ENCODE measurements at regions not wholly inside any gene's neighbourhood (a gene's known extent, or its start where the extent isn't known, plus 50 kb on each side); places are given as distances from the start of the nearest gene placed in this dataset.
A peak's percentile ranks its signal among the peaks of the same experiment; 100 is the strongest.

DNA sequence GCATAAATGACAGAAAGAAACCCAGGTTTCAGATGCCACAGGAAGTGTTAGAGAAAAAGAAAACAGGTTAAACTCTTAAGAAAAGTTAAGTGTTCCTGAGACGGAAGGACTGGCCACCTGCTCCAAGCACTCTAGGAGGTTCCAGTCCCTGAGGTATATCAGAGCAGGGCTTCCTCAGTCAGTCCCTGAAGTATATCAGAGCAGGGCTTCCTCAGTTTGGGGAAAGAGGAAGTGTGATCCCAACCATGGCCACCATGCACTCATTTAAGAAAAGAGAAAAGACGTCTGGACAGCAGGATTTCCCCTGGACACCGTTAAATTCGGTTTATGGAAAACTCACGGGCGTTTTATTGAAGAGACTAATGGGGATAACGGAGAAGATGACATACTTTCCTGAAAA lies 133.4 kb upstream of the PFKP start:
- Histone ChIP-seq H3K79me2 (ENCODE audit: low read depth) (no peaks in the 10 kb centered on the region), H3K4me3 (no peak overlapping the region), H3F3A (ENCODE audit: low read depth) (peaks cover 17% of the 10 kb centered on the region), H3K27ac (no peak overlapping the region), H3K4me1 (peaks cover 28% of the 10 kb centered on the region), H3K9me3 (ENCODE audit: low read depth) (no peaks in the 10 kb centered on the region), H2AFZ (replicated peaks) (no peak overlapping the region), H3K9ac (no peak overlapping the region), H3K27me3 (no peaks in the 10 kb centered on the region), H3K36me3 (no peaks in the 10 kb centered on the region), H4K20me1 (ENCODE audit: low read depth) (no peaks in the 10 kb centered on the region), H3K4me2 (no peak overlapping the region)
- TF ChIP-seq EZH2 (IDR thresholded peaks at IDR 0.05): no peak
- Mint-ChIP-seq H3K9me3 (no peaks in the 10 kb centered on the region), H3K27ac (peak overlapping the region; percentile 9), H3K4me3 (no peak overlapping the region), H3K4me1 (peaks cover 26% of the 10 kb centered on the region), H3K36me3 (no peaks in the 10 kb centered on the region), H3K27me3 (ENCODE audit: insufficient read depth, low read depth) (peaks cover 5% of the 10 kb centered on the region)
- DNase-seq (ENCODE audit: low spot score): no peak

DNA sequence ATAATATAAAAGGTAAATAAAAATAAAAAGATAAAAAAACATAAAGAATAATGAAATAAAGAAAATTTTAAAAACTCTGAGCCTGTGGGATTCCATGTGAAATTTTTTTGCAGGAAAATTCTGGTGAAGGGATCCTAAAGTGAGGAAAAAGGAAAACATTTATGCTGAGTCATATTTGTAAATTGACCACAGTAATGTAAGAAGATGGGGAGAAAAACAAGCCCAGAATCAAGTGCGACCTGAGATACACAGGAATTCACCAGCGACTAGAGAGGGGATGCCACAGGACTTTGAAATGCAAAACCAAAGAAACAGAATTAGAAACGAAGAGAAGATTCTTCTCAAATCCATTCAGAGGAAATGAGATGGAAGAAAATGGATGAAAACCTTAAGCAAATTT lies 133.8 kb upstream of the PFKP start:
- peaks cover 5% of the 10 kb centered on the region for H3K27me3 Mint-ChIP-seq (ENCODE audit: insufficient read depth, low read depth)

GRCh38 chr10:2933071-2933470 lies 134.3 kb upstream of the PFKP start:
- Histone ChIP-seq H3K9ac (no peak overlapping the region), H3K79me2 (ENCODE audit: low read depth) (no peaks in the 10 kb centered on the region), H3K4me2 (no peak overlapping the region), H3F3A (ENCODE audit: low read depth) (peaks cover 24% of the 10 kb centered on the region), H3K36me3 (no peaks in the 10 kb centered on the region), H2AFZ (replicated peaks) (no peak overlapping the region), H4K20me1 (ENCODE audit: low read depth) (no peaks in the 10 kb centered on the region), H3K4me1 (peaks cover 34% of the 10 kb centered on the region), H3K9me3 (ENCODE audit: low read depth) (no peaks in the 10 kb centered on the region), H3K4me3 (no peak overlapping the region), H3K27me3 (no peaks in the 10 kb centered on the region), H3K27ac (no peak overlapping the region)
- no peak overlapping the region for H3K27ac Mint-ChIP-seq
- H3K36me3 Mint-ChIP-seq: no peaks in the 10 kb centered on the region
- H3K27me3 Mint-ChIP-seq (ENCODE audit: insufficient read depth, low read depth): peaks cover 5% of the 10 kb centered on the region
- TF ChIP-seq CTCF (IDR thresholded peaks at IDR 0.05) (no peak), EZH2phosphoT487 (IDR thresholded peaks at IDR 0.05) (no peak), EZH2 (IDR thresholded peaks at IDR 0.05) (no peak)
- no peak overlapping the region for H3K4me3 Mint-ChIP-seq
- DNase-seq (ENCODE audit: low spot score): no peak
- peaks cover 35% of the 10 kb centered on the region for H3K4me1 Mint-ChIP-seq
- H3K9me3 Mint-ChIP-seq: no peaks in the 10 kb centered on the region

More for the DNA sequence above, 133.8 kb upstream of the PFKP start:
- no peaks in the 10 kb centered on the region for H3K36me3 ChIP-seq
- H3K4me3 ChIP-seq: no peak overlapping the region
- H3K4me1 ChIP-seq: peaks cover 32% of the 10 kb centered on the region
- no peaks in the 10 kb centered on the region for H3K9me3 Mint-ChIP-seq
- no peak overlapping the region for H3K27ac Mint-ChIP-seq
- no peak overlapping the region for H3K27ac ChIP-seq
- no peak for TF ChIP-seq CTCF (IDR thresholded peaks at IDR 0.05)
- no peak for TF ChIP-seq EZH2 (IDR thresholded peaks at IDR 0.05)
- TF ChIP-seq EZH2phosphoT487 (IDR thresholded peaks at IDR 0.05): no peak
- H3K9ac ChIP-seq: no peak overlapping the region
- no peaks in the 10 kb centered on the region for H3K9me3 ChIP-seq (ENCODE audit: low read depth)
- peaks cover 30% of the 10 kb centered on the region for H3K4me1 Mint-ChIP-seq
- H3K4me2 ChIP-seq: no peak overlapping the region
- H3F3A ChIP-seq (ENCODE audit: low read depth): peaks cover 21% of the 10 kb centered on the region
- no peak overlapping the region for H2AFZ ChIP-seq (replicated peaks)
- no peaks in the 10 kb centered on the region for H3K36me3 Mint-ChIP-seq
- H3K27me3 ChIP-seq: no peaks in the 10 kb centered on the region
- no peak overlapping the region for H3K4me3 Mint-ChIP-seq
- H3K79me2 ChIP-seq (ENCODE audit: low read depth): no peaks in the 10 kb centered on the region
- no peaks in the 10 kb centered on the region for H4K20me1 ChIP-seq (ENCODE audit: low read depth)
- no peak for DNase-seq (ENCODE audit: low spot score)

DNA sequence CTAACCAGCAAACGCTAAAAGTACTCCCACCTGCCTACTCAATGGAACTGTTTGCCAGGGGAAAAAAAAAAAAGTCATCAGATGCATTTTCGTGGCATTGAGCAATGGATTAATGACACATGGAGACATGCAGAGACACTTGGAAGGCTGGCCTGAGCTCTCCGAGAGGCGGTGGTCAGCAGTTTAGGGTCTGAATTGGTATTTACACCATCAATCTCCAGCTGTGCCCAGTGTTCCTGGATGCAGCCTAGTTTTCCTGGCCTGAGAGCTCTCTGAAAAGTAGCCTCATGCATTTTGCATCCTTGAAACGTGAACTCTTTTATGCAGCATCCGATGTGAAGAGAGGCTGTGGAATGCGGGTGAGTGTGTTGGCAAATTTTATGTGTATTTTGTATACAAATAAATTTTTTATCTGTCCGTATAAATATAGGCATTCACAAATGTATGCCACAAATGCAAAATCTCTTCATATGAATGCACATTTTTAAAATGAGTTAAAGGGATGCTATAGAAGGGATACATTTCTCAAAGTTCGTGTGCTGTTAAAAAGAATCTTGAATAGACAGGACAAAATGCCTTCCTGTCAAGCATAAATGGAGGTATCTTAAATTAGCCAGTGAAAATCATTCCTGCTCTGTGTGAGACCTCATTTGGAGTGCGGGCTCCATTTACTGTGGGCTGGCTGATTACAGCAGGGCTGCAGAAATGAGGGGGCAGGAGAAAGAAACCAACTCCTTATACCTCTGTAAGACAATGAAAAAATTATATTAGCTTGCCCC lies 137.7 kb upstream of the PFKP start:
- peak overlapping the region; percentile 71 for H3K4me2 ChIP-seq

More for the DNA sequence above, 137.7 kb upstream of the PFKP start:
- Mint-ChIP-seq H3K36me3 (no peaks in the 10 kb centered on the region), H3K4me3 (peak overlapping the region; percentile 59), H3K9me3 (no peaks in the 10 kb centered on the region), H3K4me1 (peaks cover 38% of the 10 kb centered on the region), H3K27me3 (ENCODE audit: insufficient read depth, low read depth) (peaks cover 5% of the 10 kb centered on the region), H3K27ac (peak overlapping the region; percentile 30)
- Histone ChIP-seq H3K36me3 (no peaks in the 10 kb centered on the region), H3K27ac (peak overlapping the region; percentile 75), H4K20me1 (ENCODE audit: low read depth) (no peaks in the 10 kb centered on the region), H3K9me3 (ENCODE audit: low read depth) (no peaks in the 10 kb centered on the region), H3K4me3 (peak overlapping the region; percentile 15), H3K27me3 (no peaks in the 10 kb centered on the region), H3F3A (ENCODE audit: low read depth) (peaks cover 24% of the 10 kb centered on the region), H3K4me1 (peaks cover 34% of the 10 kb centered on the region), H3K9ac (no peak overlapping the region), H2AFZ (replicated peaks) (no peak overlapping the region), H3K79me2 (ENCODE audit: low read depth) (no peaks in the 10 kb centered on the region)
- no peak for TF ChIP-seq CTCF (IDR thresholded peaks at IDR 0.05)
- TF ChIP-seq EZH2 (IDR thresholded peaks at IDR 0.05): no peak
- no peak for TF ChIP-seq EZH2phosphoT487 (IDR thresholded peaks at IDR 0.05)
- DNase-seq (ENCODE audit: low spot score): peak; percentile 84
